ENCODE measurements at regions not wholly inside any gene's neighbourhood (a gene's known extent, or its start where the extent isn't known, plus 50 kb on each side); places are given as distances from the start of the nearest gene placed in this dataset.
A peak's percentile ranks its signal among the peaks of the same experiment; 100 is the strongest.
"Not testable (repeated sequence)": the region's sequence is repeated elsewhere in the genome, so short reads cannot be mapped to it uniquely, and the experiment has no call there.

DNA sequence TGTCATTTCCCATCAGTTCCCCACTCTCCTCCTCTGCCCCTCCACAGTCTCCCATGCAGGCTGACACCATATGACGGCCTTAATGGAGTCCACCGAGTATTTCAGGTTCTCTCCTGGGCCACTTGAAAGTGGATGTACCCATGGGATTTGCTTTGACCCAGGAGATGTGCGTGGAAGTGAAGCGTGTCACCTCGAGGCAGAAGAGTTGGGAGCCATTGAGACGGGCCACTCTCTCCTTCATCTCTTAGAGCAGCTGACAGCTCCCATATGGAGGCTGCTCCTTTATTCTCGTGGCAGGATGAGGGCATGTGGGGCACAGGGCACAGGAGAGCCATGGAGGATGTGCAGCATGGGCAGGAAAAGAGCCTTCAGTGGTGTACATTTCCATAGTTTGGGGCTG lies 144.7 kb upstream of the CRYM start:
- DNase-seq (ENCODE audit: low read depth); H3K4me3 ChIP-seq (replicated peaks; ENCODE audit: low read depth, low read length): not testable (repeated sequence)

DNA sequence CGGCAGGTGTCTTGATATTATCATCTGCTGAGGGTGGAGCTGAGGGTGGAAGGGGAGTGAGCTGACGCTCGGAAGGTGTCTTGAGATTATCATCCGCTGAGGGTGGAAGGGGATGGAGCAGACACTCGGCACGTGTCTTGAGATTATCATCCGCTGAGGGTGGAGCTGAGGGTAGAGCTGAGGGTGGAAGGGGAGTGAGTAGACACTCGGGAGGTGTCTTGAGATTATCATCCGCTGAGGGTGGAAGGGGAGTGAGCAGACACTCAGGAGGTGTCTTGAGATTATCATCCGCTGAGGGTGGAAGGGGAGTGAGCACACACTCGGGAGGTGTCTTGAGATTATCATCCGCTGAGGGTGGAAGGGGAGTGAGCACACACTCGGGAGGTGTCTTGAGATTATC lies 126.6 kb upstream of the CRYM start:
- not testable (repeated sequence) for DNase-seq (ENCODE audit: low read depth)

DNA sequence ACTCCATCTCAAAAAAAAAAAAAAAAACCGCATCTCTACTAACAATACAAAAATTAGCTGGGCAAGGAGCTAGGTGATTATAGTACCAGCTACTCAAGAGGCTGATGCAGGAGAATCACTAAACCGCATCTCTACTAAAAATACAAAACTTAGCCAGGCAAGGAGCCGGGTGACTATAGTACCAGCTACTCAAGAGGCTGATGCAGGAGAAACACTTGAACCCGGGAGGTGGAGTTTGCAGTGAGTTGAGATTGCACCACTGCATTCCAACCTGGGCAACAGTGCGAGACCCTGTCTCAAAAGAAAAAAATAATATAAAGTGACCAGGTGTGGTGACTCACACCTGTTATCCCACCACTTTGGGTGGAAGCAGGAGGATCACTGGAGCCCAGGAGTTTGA lies 119.8 kb upstream of the CRYM start:
- not testable (repeated sequence) for DNase-seq (ENCODE audit: low read depth); H3K4me3 ChIP-seq (replicated peaks; ENCODE audit: low read depth, low read length)

More for the DNA sequence above, 126.6 kb upstream of the CRYM start:
- H3K4me3 ChIP-seq (replicated peaks; ENCODE audit: low read depth, low read length): not testable (repeated sequence)

- H3K4me3 ChIP-seq (replicated peaks; ENCODE audit: low read depth, low read length); DNase-seq (ENCODE audit: low read depth): not testable (repeated sequence)
These were observed 118.5 kb upstream of the CRYM start for GRCh38 chr16:21396545-21396944.

GRCh38 chr16:21390634-21391033 lies 112.5 kb upstream of the CRYM start:
- H3K4me3 ChIP-seq (replicated peaks; ENCODE audit: low read depth, low read length): not testable (repeated sequence)

DNA sequence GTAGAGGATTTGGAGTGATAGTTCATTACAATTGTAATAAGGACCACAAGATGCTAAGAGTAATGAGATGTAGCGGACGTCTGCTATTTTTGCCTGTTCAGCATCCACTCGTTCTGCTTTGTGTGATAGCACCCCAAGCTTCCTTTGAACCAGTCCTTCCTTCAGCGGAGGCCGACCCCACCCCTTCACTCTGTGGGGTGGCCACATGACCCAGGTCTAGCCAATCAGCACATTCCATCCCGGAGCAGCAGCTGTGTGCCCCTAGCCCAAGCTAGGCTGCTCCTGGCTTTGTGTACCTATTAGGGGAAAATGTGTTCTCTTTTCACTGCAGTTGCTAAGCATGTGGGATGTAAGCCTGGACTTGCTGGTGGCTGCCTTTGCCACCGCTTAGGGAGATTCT lies 111.8 kb upstream of the CRYM start:
- not testable (repeated sequence) for H3K4me3 ChIP-seq (replicated peaks; ENCODE audit: low read depth, low read length); DNase-seq (ENCODE audit: low read depth)

More at GRCh38 chr16:21390634-21391033, 112.5 kb upstream of the CRYM start:
- DNase-seq (ENCODE audit: low read depth): not testable (repeated sequence)

GRCh38 chr16:21387757-21388156 lies 109.7 kb upstream of the CRYM start:
- not testable (repeated sequence) for H3K4me3 ChIP-seq (replicated peaks; ENCODE audit: low read depth, low read length); DNase-seq (ENCODE audit: low read depth)

- DNase-seq (ENCODE audit: low read depth): not testable (repeated sequence)
These were observed 108.3 kb upstream of the CRYM start for GRCh38 chr16:21386201-21386915.

DNA sequence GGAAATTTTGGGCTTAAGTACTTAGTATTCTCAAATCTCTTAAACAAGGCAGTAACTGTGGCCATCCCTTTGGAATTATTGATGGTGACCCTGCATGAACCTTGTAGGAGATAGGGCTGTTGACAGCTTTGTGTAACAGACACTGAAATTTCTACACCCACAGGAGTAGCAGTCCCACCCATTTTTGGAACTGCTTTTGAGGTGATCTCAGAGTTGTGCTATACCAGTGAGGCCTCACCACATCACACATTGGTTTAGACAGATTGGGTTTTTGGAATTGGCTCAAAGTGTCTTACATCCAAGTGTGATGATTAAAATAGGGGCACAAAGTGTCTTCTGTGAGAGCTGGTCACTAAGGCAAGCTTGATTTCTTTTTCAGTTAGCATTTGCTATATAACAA lies 105.6 kb upstream of the CRYM start:
- DNase-seq (ENCODE audit: low read depth); H3K4me3 ChIP-seq (replicated peaks; ENCODE audit: low read depth, low read length): not testable (repeated sequence)

More at GRCh38 chr16:21386201-21386915, 108.3 kb upstream of the CRYM start:
- not testable (repeated sequence) for H3K4me3 ChIP-seq (replicated peaks; ENCODE audit: low read depth, low read length)

DNA sequence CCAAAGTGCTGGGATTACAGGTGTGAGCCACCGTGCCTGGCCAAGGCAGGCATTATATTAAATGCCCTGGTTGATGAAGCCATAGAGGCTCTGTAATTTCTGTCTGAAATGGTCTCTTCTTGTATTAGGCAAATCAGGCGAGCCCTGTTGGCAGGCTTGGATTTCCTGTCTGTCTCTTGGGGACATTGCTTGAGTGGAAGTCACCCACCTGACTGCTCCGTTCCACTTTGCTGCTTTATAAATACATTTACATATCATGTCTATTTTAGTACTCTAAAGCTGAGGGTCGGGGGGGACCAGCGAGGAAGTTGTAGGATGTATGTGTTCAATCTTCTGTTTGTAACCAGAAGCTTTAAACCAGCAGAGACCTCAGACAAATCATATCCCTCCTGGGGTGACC lies 101.6 kb upstream of the CRYM start:
- not testable (repeated sequence) for H3K4me3 ChIP-seq (replicated peaks; ENCODE audit: low read depth, low read length); DNase-seq (ENCODE audit: low read depth)

DNA sequence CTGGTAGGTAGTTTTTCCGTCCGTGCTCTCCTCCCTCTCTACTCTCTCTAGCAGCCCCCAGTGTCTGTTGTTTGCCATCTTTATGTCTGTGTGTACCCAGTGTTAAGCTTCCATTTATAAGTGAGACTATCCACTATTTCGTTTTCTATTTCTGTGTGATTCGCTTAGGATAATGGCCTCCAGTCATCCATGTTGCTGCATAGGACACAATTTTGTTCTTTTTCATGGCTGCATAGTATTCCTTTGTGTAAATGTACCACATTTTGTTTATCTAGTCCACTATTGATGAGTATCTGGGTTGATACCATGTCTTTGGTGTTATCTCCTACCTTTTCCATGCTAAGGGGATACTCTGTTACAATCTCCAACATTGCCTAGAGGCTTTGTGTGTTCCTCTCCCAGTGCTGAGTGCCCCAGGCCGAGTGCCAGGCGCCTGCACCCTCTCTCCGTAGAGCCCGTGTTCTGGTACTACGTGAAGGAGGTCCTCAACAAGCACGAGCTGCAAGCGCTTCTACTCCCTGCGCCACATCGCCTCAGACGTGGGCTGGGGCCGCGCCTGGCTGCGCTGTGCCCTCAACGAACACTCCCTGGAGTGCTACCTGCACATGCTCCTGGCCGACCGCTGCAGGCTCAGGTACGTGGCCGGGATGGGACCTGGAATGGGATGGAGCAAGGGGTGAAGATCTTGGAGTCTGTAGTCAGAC lies 98.3 kb upstream of the CRYM start:
- not testable (repeated sequence) for H3K4me3 ChIP-seq (replicated peaks; ENCODE audit: low read depth, low read length)

DNA sequence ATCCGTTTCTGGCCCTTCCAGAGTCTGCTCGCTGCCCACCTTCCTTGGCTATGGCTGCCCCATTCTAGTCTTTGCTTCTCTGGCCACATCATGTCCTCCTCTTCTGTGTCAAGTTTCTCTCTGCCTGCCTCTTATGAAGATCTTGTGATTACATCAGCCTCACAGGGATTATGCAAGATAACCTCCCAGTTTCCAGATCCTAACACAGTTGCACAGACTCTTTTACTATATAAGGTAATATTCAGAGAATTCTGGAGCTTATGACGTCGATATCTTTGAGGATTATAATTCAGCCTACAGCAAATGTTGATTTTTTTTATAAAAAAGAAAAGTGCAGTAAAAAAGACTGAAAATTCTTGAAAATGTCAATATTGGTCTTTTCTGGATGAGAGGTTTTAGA lies 97.2 kb upstream of the CRYM start:
- H3K4me3 ChIP-seq (replicated peaks; ENCODE audit: low read depth, low read length): not testable (repeated sequence)
- DNase-seq (ENCODE audit: low read depth): peak; percentile 42

More for the DNA sequence above, 98.3 kb upstream of the CRYM start:
- not testable (repeated sequence) for DNase-seq (ENCODE audit: low read depth)

GRCh38 chr16:21373454-21373853 lies 95.4 kb upstream of the CRYM start:
- DNase-seq (ENCODE audit: low read depth); H3K4me3 ChIP-seq (replicated peaks; ENCODE audit: low read depth, low read length): not testable (repeated sequence)

- DNase-seq (ENCODE audit: low read depth); H3K4me3 ChIP-seq (replicated peaks; ENCODE audit: low read depth, low read length): not testable (repeated sequence)
These were observed 94.8 kb upstream of the CRYM start for GRCh38 chr16:21372862-21373261.

- not testable (repeated sequence) for H3K4me3 ChIP-seq (replicated peaks; ENCODE audit: low read depth, low read length); DNase-seq (ENCODE audit: low read depth)
These were observed 94.2 kb upstream of the CRYM start for GRCh38 chr16:21372162-21372835.

- not testable (repeated sequence) for H3K4me3 ChIP-seq (replicated peaks; ENCODE audit: low read depth, low read length)
- DNase-seq (ENCODE audit: low read depth): peak; percentile 33
These were observed 92.7 kb upstream of the CRYM start for GRCh38 chr16:21370791-21371190.

DNA sequence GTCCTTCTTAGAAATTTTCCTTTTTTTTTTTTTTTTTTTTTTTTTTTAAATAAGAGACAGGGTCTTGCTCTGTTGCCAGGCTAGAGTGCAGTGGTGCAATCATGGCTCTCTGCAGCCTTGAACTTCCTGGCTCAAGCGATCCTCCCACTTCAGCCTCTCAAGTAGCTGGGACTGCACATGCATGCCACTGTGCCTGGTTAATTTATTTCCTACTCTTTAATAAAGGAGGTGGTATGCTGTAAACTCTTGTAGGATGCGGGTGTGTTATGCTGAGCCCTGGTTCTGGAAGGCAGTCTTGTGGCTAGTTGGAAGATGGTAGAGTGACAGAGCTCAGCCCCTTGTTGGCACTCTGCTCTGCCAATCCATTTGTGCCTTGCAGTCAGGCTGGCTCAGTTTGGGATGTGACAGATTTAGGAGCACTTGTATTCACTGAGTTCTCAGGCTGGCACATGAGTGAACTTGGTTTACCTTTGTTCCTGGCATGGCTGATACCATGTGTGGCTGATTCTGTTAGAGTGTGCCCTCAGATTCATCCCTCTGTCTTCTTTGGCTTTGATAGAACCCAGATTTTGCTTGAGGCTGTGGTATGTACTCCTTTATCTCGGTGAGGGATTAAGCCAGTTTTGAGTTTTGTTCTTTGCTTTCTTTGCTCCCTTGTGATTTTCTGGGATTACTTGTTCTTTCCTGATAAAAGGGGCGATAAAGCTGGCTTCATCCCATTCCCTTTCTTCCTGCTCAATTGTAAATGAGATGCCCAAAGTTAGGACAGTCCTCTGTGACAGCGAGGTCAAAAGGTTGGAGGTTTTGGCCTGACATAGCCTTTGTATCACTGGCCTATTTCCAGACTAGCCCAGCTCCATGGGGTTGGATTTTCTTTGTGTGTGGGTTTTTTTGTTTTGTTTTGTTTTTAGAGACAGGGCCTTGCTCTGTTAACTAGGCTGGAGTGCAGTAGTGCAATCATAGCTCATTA lies 91.2 kb upstream of the CRYM start:
- not testable (repeated sequence) for H3K4me3 ChIP-seq (replicated peaks; ENCODE audit: low read depth, low read length); DNase-seq (ENCODE audit: low read depth)

DNA sequence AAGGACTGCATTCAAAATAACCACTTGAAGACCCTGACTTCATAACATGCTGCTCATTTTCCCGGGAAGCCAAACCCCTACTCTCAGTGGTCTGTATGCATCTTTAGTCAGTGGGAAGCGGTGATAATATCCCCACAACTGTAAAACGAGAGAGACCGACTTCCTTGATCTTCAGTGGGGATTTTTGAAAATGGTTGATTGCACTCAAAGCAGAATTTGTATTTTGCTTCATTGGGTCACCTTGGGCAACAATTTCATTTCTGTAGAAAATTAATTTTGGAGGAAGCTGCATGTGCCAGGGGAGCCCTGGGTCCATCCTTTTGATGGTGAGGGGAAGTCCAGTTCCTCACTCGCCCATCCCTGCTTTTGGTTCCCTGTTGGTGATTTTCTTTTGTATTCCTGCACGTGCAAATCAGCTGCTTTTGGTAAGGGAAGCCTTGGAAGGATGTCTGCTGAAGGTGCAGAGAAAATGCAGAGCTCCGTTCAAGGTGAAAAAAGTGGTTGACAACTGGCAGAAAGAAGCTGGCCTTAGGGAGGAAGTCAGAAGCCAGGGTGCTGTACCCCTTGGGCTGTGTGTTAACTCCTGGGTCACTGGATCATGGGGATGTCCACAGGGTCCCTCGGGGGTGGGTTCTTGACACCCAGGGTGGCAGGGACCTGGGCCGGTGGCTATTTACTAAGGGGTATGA lies 89.8 kb upstream of the CRYM start:
- not testable (repeated sequence) for H3K4me3 ChIP-seq (replicated peaks; ENCODE audit: low read depth, low read length); DNase-seq (ENCODE audit: low read depth)
